ENCODE measurements at regions not wholly inside any gene's neighbourhood (a gene's known extent, or its start where the extent isn't known, plus 50 kb on each side); places are given as distances from the start of the nearest gene placed in this dataset.

DNA sequence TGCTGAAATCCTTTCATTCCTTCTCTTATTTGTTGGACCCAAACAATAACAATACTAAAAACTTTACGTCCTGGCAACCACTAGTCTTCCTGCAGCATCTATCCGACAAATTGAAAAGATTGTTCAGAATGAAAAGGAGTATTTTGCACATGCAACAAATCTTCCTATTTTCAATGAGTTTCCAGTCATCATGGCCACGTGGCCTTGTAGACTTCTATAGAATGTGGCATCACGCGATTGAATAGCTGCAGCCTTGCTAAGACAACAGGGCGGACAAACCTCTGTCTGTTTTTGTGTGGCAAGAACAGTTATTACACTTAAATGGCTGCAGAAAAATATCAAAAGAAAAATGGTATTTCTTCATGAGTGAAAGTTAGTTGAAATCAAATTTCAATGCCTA, 297.9 kb upstream of the LCORL start:
- no peak for TF ChIP-seq POLR2A (IDR thresholded peaks at IDR 0.05)
- TF ChIP-seq, protein P1, sequence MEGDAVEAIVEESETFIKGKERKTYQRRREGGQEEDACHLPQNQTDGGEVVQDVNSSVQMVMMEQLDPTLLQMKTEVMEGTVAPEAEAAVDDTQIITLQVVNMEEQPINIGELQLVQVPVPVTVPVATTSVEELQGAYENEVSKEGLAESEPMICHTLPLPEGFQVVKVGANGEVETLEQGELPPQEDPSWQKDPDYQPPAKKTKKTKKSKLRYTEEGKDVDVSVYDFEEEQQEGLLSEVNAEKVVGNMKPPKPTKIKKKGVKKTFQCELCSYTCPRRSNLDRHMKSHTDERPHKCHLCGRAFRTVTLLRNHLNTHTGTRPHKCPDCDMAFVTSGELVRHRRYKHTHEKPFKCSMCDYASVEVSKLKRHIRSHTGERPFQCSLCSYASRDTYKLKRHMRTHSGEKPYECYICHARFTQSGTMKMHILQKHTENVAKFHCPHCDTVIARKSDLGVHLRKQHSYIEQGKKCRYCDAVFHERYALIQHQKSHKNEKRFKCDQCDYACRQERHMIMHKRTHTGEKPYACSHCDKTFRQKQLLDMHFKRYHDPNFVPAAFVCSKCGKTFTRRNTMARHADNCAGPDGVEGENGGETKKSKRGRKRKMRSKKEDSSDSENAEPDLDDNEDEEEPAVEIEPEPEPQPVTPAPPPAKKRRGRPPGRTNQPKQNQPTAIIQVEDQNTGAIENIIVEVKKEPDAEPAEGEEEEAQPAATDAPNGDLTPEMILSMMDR (IDR thresholded peaks at IDR 0.05), result no peak

All from heart left ventricle (tissue), 13 donors.